ENCODE measurements at regions not wholly inside any gene's neighbourhood (a gene's known extent, or its start where the extent isn't known, plus 50 kb on each side); places are given as distances from the start of the nearest gene placed in this dataset.

GRCh38 chr2:144996225-144996795 lies 476.4 kb upstream of the ZEB2 start:
- BruUV-seq (replicated peaks) = no TSS peak
- peak; percentile 83 for DNase-seq

GRCh38 chr2:144995482-144995881 lies 475.6 kb upstream of the ZEB2 start:
- H3F3A ChIP-seq (ENCODE audit: low read length, unreplicated experiment) = no peaks in the 10 kb centered on the region
- ChIA-PET POLR2A (ENCODE audit: unreplicated experiment) (no interaction called here), CTCF (no interaction called here)
- no peaks in the 10 kb centered on the region for H3K79me2 ChIP-seq (ENCODE audit: low read length)
- H3K4me1 ChIP-seq (ENCODE audit: insufficient read depth, low read length) = peaks cover 20% of the 10 kb centered on the region
- intact Hi-C loops (cut with micrococcal nuclease) = no loop called here
- no peak overlapping the region; the same call in 1 of the 2 replicates for H3K9ac ChIP-seq (ENCODE audit: low read length)
- TF ChIP-seq EZH2phosphoT487 (IDR thresholded peaks at IDR 0.05; ENCODE audit: borderline replicate concordance, low read length) = no peak
- TF ChIP-seq CTCF (conservative IDR thresholded peaks at IDR 0.05; ENCODE audit: low read depth, low read length) = no peak
- TF ChIP-seq EZH2 (IDR thresholded peaks at IDR 0.05; ENCODE audit: low read length, unreplicated experiment) = no peak
- no peak overlapping the region for H2AFZ ChIP-seq (ENCODE audit: low read length)
- no peaks in the 10 kb centered on the region for H3K27me3 ChIP-seq (ENCODE audit: low read length)
- H3K36me3 ChIP-seq (ENCODE audit: low read depth, low read length) = no peaks in the 10 kb centered on the region
- H3K27ac ChIP-seq (ENCODE audit: low read length) = peak overlapping the region; percentile 73
- peak overlapping the region; percentile 45; the same call in 1 of the 2 replicates for H3K4me2 ChIP-seq (ENCODE audit: low read length)
- no peaks in the 10 kb centered on the region for H4K20me1 ChIP-seq (ENCODE audit: low read length)
- no peaks in the 10 kb centered on the region for H3K9me2 ChIP-seq (replicated peaks; ENCODE audit: low read length)
- ATAC-seq (no peak), DNase-seq (no peak)
- no peak overlapping the region for H3K4me3 ChIP-seq (ENCODE audit: low read length)
- no peaks in the 10 kb centered on the region for H3K9me3 ChIP-seq (ENCODE audit: low read length)
- no TSS peak for BruUV-seq (replicated peaks)

More at GRCh38 chr2:144996225-144996795, 476.4 kb upstream of the ZEB2 start:
- peak overlapping the region; percentile 25; the same call in 1 of the 2 replicates for H2AFZ ChIP-seq (ENCODE audit: low read length)
- H3K9me2 ChIP-seq (replicated peaks; ENCODE audit: low read length) = no peaks in the 10 kb centered on the region
- no peaks in the 10 kb centered on the region for H3K79me2 ChIP-seq (ENCODE audit: low read length)
- no peaks in the 10 kb centered on the region for H3K36me3 ChIP-seq (ENCODE audit: low read depth, low read length)
- H4K20me1 ChIP-seq (ENCODE audit: low read length) = no peaks in the 10 kb centered on the region
- CTCF ChIA-PET = no interaction called here
- no peak overlapping the region for H3K4me3 ChIP-seq (ENCODE audit: low read length)
- peak overlapping the region; percentile 19; the same call in 1 of the 2 replicates for H3K9ac ChIP-seq (ENCODE audit: low read length)
- peaks cover 20% of the 10 kb centered on the region for H3K4me1 ChIP-seq (ENCODE audit: insufficient read depth, low read length)
- peak; percentile 77 for ATAC-seq
- H3K27ac ChIP-seq (ENCODE audit: low read length) = peak overlapping the region; percentile 73
- POLR2A ChIA-PET (ENCODE audit: unreplicated experiment) = no interaction called here
- H3K9me3 ChIP-seq (ENCODE audit: low read length) = no peaks in the 10 kb centered on the region
- intact Hi-C loops (cut with micrococcal nuclease) = no loop called here
- TF ChIP-seq EZH2 (IDR thresholded peaks at IDR 0.05; ENCODE audit: low read length, unreplicated experiment) = no peak
- no peak for TF ChIP-seq EZH2phosphoT487 (IDR thresholded peaks at IDR 0.05; ENCODE audit: borderline replicate concordance, low read length)
- no peak for TF ChIP-seq CTCF (conservative IDR thresholded peaks at IDR 0.05; ENCODE audit: low read depth, low read length)
- no peaks in the 10 kb centered on the region for H3K27me3 ChIP-seq (ENCODE audit: low read length)
- no peaks in the 10 kb centered on the region for H3F3A ChIP-seq (ENCODE audit: low read length, unreplicated experiment)
- peak overlapping the region; percentile 45 for H3K4me2 ChIP-seq (ENCODE audit: low read length)

GRCh38 chr2:144990661-144991060 lies 470.7 kb upstream of the ZEB2 start:
- Histone ChIP-seq H3K9me2 (replicated peaks; ENCODE audit: low read length) (no peaks in the 10 kb centered on the region), H3K4me3 (ENCODE audit: low read length) (no peak overlapping the region), H3K27ac (ENCODE audit: low read length) (no peak overlapping the region), H3K9ac (ENCODE audit: low read length) (no peak overlapping the region), H3K27me3 (ENCODE audit: low read length) (no peaks in the 10 kb centered on the region), H3K4me1 (ENCODE audit: insufficient read depth, low read length) (peaks cover 4% of the 10 kb centered on the region), H3K9me3 (ENCODE audit: low read length) (no peaks in the 10 kb centered on the region), H4K20me1 (ENCODE audit: low read length) (no peaks in the 10 kb centered on the region), H3K4me2 (ENCODE audit: low read length) (no peak overlapping the region), H3F3A (ENCODE audit: low read length, unreplicated experiment) (no peaks in the 10 kb centered on the region), H3K79me2 (ENCODE audit: low read length) (no peaks in the 10 kb centered on the region), H3K36me3 (ENCODE audit: low read depth, low read length) (no peaks in the 10 kb centered on the region), H2AFZ (ENCODE audit: low read length) (no peak overlapping the region)
- DNase-seq (no peak), ATAC-seq (no peak)
- no TSS peak for BruUV-seq (replicated peaks)
- ChIA-PET POLR2A (ENCODE audit: unreplicated experiment) (no interaction called here), CTCF (no interaction called here)
- TF ChIP-seq CTCF (conservative IDR thresholded peaks at IDR 0.05; ENCODE audit: low read depth, low read length) (no peak), EZH2phosphoT487 (IDR thresholded peaks at IDR 0.05; ENCODE audit: borderline replicate concordance, low read length) (no peak), EZH2 (IDR thresholded peaks at IDR 0.05; ENCODE audit: low read length, unreplicated experiment) (no peak)
- intact Hi-C loops (cut with micrococcal nuclease) = loop anchor here (5.0 kb wide), 1 partner anchor 33 kb away; no protein-coding TSS in a partner anchor

Data from PC-3 (cell line).